GM18502 (cell line): ENCODE measurements at regions not wholly inside any gene's neighbourhood (a gene's known extent, or its start where the extent isn't known, plus 50 kb on each side); places are given as distances from the start of the nearest gene placed in this dataset.
"Not testable (repeated sequence)": the region's sequence is repeated elsewhere in the genome, so short reads cannot be mapped to it uniquely, and the experiment has no call there.

Experiments
- ATAC-seq: cut with Tn5 transposase; IDR thresholded peaks from one replicate; pipeline ENCODE4 v1.9.1; 2021; ENCODE audit warnings: mild to moderate bottlenecking; ENCODE audit not compliant: unreplicated experiment, poor library complexity

GRCh38 chr4:14896656-14897175 lies 105.6 kb upstream of the CPEB2 start:
- no peak for ATAC-seq

GRCh38 chr4:14897217-14897616 lies 105.1 kb upstream of the CPEB2 start:
- no peak for ATAC-seq

- ATAC-seq, result no peak
Measured at GRCh38 chr4:14898989-14899388, 103.3 kb upstream of the CPEB2 start.

GRCh38 chr4:14902342-14902741 lies 99.9 kb upstream of the CPEB2 start:
- ATAC-seq, result no peak

GRCh38 chr4:14903321-14903720 lies 99.0 kb upstream of the CPEB2 start:
- no peak for ATAC-seq

GRCh38 chr4:14906805-14907204 lies 95.5 kb upstream of the CPEB2 start:
- ATAC-seq, result no peak

- no peak for ATAC-seq
Measured at GRCh38 chr4:14908635-14909034, 93.6 kb upstream of the CPEB2 start.

- ATAC-seq, result no peak
Measured at GRCh38 chr4:14910411-14910810, 91.9 kb upstream of the CPEB2 start.

GRCh38 chr4:14912426-14912825 lies 89.9 kb upstream of the CPEB2 start:
- ATAC-seq, result no peak

GRCh38 chr4:14915018-14915417 lies 87.3 kb upstream of the CPEB2 start:
- ATAC-seq, result no peak

- no peak for ATAC-seq
Measured at GRCh38 chr4:14916554-14917297, 85.6 kb upstream of the CPEB2 start.

GRCh38 chr4:14917298-14917633 lies 85.0 kb upstream of the CPEB2 start:
- no peak for ATAC-seq

- ATAC-seq, result no peak
Measured at GRCh38 chr4:14918336-14918735, 83.9 kb upstream of the CPEB2 start.

GRCh38 chr4:14919785-14920184 lies 82.5 kb upstream of the CPEB2 start:
- ATAC-seq, result no peak

GRCh38 chr4:14920237-14920636 lies 82.0 kb upstream of the CPEB2 start:
- ATAC-seq, result no peak

- ATAC-seq, result no peak
Measured at GRCh38 chr4:14920759-14921320, 81.4 kb upstream of the CPEB2 start.

- ATAC-seq, result not testable (repeated sequence)
Measured at GRCh38 chr4:14921781-14922180, 80.5 kb upstream of the CPEB2 start.

GRCh38 chr4:14924076-14924811 lies 78.0 kb upstream of the CPEB2 start:
- ATAC-seq, result no peak

GRCh38 chr4:14924812-14925344 lies 77.4 kb upstream of the CPEB2 start:
- ATAC-seq, result no peak

- ATAC-seq, result no peak
Measured at GRCh38 chr4:14925471-14925870, 76.8 kb upstream of the CPEB2 start.

- ATAC-seq, result no peak
Measured at GRCh38 chr4:14926368-14926767, 75.9 kb upstream of the CPEB2 start.
